H9 (cell line): ENCODE measurements at regions not wholly inside any gene's neighbourhood (a gene's known extent, or its start where the extent isn't known, plus 50 kb on each side); places are given as distances from the start of the nearest gene placed in this dataset.

ENCODE experiments used
- DNase-seq: peaks from one replicate; pipeline ENCODE4 v3.0.0-alpha.2; 2017
- H2AFZ ChIP-seq: one replicate; pipeline ENCODE4 v1.6.1; 2013; ENCODE audit warnings: mild to moderate bottlenecking, low read length, control low read depth, moderate library complexity
- H2AK5ac ChIP-seq: 2 replicates; pipeline ENCODE4 v1.6.1; 2013; ENCODE audit warnings: low read length, control low read depth, mixed read lengths; ENCODE audit not compliant: insufficient read length
- H2BK120ac ChIP-seq: one replicate; pipeline ENCODE4 v1.6.1; 2013; ENCODE audit warnings: low read depth, mild to moderate bottlenecking, low read length, control low read depth, inconsistent platforms; ENCODE audit not compliant: poor library complexity, severe bottlenecking
- H2BK12ac ChIP-seq: 2 replicates; pipeline ENCODE4 v1.6.1; 2013; ENCODE audit warnings: low read length, control low read depth, mixed read lengths, low read depth; ENCODE audit not compliant: insufficient read length
- H2BK15ac ChIP-seq: 2 replicates; pipeline ENCODE4 v1.6.1; 2013; ENCODE audit warnings: low read depth, low read length, control low read depth
- H2BK20ac ChIP-seq: one replicate; pipeline ENCODE4 v1.6.1; 2013; ENCODE audit warnings: low read depth, mild to moderate bottlenecking, low read length, control low read depth, inconsistent platforms; ENCODE audit not compliant: poor library complexity, severe bottlenecking
- H2BK5ac ChIP-seq: 2 replicates; pipeline ENCODE4 v1.6.1; 2013; ENCODE audit warnings: low read length, control low read depth, mixed read lengths; ENCODE audit not compliant: insufficient read length
- H3K14ac ChIP-seq: 2 replicates; pipeline ENCODE4 v1.6.1; 2013; ENCODE audit warnings: low read length, control low read depth; ENCODE audit not compliant: insufficient read depth
- H3K18ac ChIP-seq: 2 replicates; pipeline ENCODE4 v1.6.1; 2013; ENCODE audit warnings: low read depth, mild to moderate bottlenecking, mixed read lengths, low read length, control low read depth; ENCODE audit not compliant: insufficient read length
- H3K23ac ChIP-seq: 2 replicates; pipeline ENCODE4 v1.6.1; 2013; ENCODE audit warnings: low read length, control low read depth, mixed read lengths, low read depth; ENCODE audit not compliant: insufficient read length
- H3K23me2 ChIP-seq: 2 replicates; pipeline ENCODE4 v1.6.1; 2013; ENCODE audit warnings: low read depth, mild to moderate bottlenecking, mixed read lengths, low read length, control low read depth; ENCODE audit not compliant: insufficient read length, poor library complexity, severe bottlenecking
- H3K27ac ChIP-seq: 2 replicates; pipeline ENCODE4 v1.5.1; 2013; ENCODE audit warnings: low read length, control low read depth, mixed read lengths, low read depth; ENCODE audit not compliant: insufficient read length
- H3K27me3 ChIP-seq: 2 replicates; pipeline ENCODE4 v1.6.1; 2013; ENCODE audit warnings: low read length, control low read depth, inconsistent platforms; ENCODE audit not compliant: insufficient read depth
- H3K4ac ChIP-seq: 2 replicates; pipeline ENCODE4 v1.6.1; 2013; ENCODE audit warnings: low read depth, mild to moderate bottlenecking, control low read depth, inconsistent platforms, low read length, moderate library complexity
- H3K4me1 ChIP-seq: 2 replicates; pipeline ENCODE4 v1.6.1; 2013; ENCODE audit warnings: low read length, control low read depth, inconsistent platforms; ENCODE audit not compliant: insufficient read depth
- H3K4me2 ChIP-seq: 2 replicates; pipeline ENCODE4 v1.6.1; 2013; ENCODE audit warnings: low read length, control low read depth, mixed read lengths; ENCODE audit not compliant: insufficient read length, insufficient read depth
- H3K56ac ChIP-seq: 2 replicates; pipeline ENCODE4 v1.6.1; 2013; ENCODE audit warnings: low read depth, mild to moderate bottlenecking, mixed read lengths, low read length, control low read depth; ENCODE audit not compliant: insufficient read length
- H3K79me1 ChIP-seq: 2 replicates; pipeline ENCODE4 v1.6.1; 2013; ENCODE audit warnings: low read depth, mild to moderate bottlenecking, moderate library complexity, low read length, control low read depth, inconsistent platforms; ENCODE audit not compliant: insufficient read depth, poor library complexity, severe bottlenecking
- H3K79me2 ChIP-seq: 2 replicates; pipeline ENCODE4 v1.6.1; 2013; ENCODE audit warnings: low read length, control low read depth, inconsistent platforms; ENCODE audit not compliant: insufficient read depth
- H3K9ac ChIP-seq: 2 replicates; pipeline ENCODE4 v1.6.1; 2013; ENCODE audit warnings: low read length, control low read depth, mixed read lengths; ENCODE audit not compliant: insufficient read length; ENCODE audit errors: extremely low read depth
- H3K9me3 ChIP-seq: one replicate; pipeline ENCODE4 v1.6.1; 2013; ENCODE audit warnings: low read depth, low read length, inconsistent platforms; ENCODE audit not compliant: control insufficient read depth
- H3T11ph ChIP-seq: one replicate; pipeline ENCODE4 v1.6.1; 2013; ENCODE audit warnings: mild to moderate bottlenecking, low read length, control low read depth, inconsistent platforms
- H4K20me1 ChIP-seq: one replicate; pipeline ENCODE4 v1.6.1; 2013; ENCODE audit not compliant: control insufficient read depth, insufficient read length, insufficient read depth
- H4K5ac ChIP-seq: 2 replicates; pipeline ENCODE4 v1.6.1; 2013; ENCODE audit warnings: low read depth, mild to moderate bottlenecking, mixed read lengths, low read length, control low read depth; ENCODE audit not compliant: insufficient read length
- H4K8ac ChIP-seq: replicated peaks from 2 replicates; pipeline ENCODE4 v1.6.1; 2013; ENCODE audit warnings: low read length, control low read depth, mixed read lengths, low read depth; ENCODE audit not compliant: insufficient read length
- H4K91ac ChIP-seq: 2 replicates; pipeline ENCODE4 v1.6.1; 2013; ENCODE audit warnings: low read depth, mild to moderate bottlenecking, moderate library complexity, mixed read lengths, low read length, control low read depth; ENCODE audit not compliant: insufficient read length
- H3K27ac Mint-ChIP-seq, 3 experiments: 2 replicates in 2 of 3; 3 replicates in 1 of 3; pipeline ENCODE4 v1.8.0; 2020 to 2021; ENCODE audit warnings: mixed read lengths in 3 of 3, mild to moderate bottlenecking in 1 of 3, moderate library complexity in 1 of 3
- H3K27me3 Mint-ChIP-seq: 2 replicates; pipeline ENCODE4 v1.8.0; 2021; ENCODE audit warnings: low read depth, mild to moderate bottlenecking, moderate library complexity, mixed read lengths
- H3K36me3 Mint-ChIP-seq, 3 experiments: 2 replicates in 2 of 3; 3 replicates in 1 of 3; pipeline ENCODE4 v1.8.0; 2020 to 2021; ENCODE audit warnings: low read depth in 3 of 3, mixed read lengths in 3 of 3; ENCODE audit not compliant: insufficient read depth in 1 of 3
- H3K4me1 Mint-ChIP-seq, 2 experiments: 2 replicates each; pipeline ENCODE4 v1.8.0; 2020; ENCODE audit warnings: mixed read lengths in 2 of 2
- H3K4me3 Mint-ChIP-seq, 2 experiments: 2 replicates in 1 of 2; 3 replicates in 1 of 2; pipeline ENCODE4 v1.8.0; 2020 to 2021; ENCODE audit warnings: mild to moderate bottlenecking in 2 of 2, mixed read lengths in 2 of 2, moderate library complexity in 1 of 2
- H3K9me3 Mint-ChIP-seq, 2 experiments: 2 replicates in 1 of 2; 3 replicates in 1 of 2; pipeline ENCODE4 v1.8.0; 2020; ENCODE audit warnings: mild to moderate bottlenecking in 2 of 2, mixed read lengths in 2 of 2, moderate library complexity in 1 of 2
- CTCF ChIP-seq: fragments of 200-600 bp; sonication (generic); conservative IDR thresholded peaks from 3 replicates; pipeline ENCODE4 v1.8.0; 2021; ENCODE audit warnings: antibody characterized with exemption, mild to moderate bottlenecking
- WGBS: extraction: QIAGEN DNeasy Blood & Tissue Kit; methylation state at CpG from one replicate; pipeline ENCODE4 v1.1.7; 2013; ENCODE audit warnings: missing lambda C conversion rate, low lambda C conversion rate, mixed read lengths; ENCODE audit not compliant: insufficient read length; ENCODE audit errors: extremely low coverage; 5-methylcytosine and 5-hydroxymethylcytosine counted together

- H3K9ac ChIP-seq = no peak overlapping the region
- no peak overlapping the region for H2AFZ ChIP-seq
- no peak for TF ChIP-seq CTCF
- H3K4me1 Mint-ChIP-seq = peaks cover 16 to 17% of the 10 kb centered on the region in 2 experiments
- no peaks in the 10 kb centered on the region for H4K20me1 ChIP-seq
- H3K23me2 ChIP-seq = no peaks in the 10 kb centered on the region
- no peak overlapping the region for H2BK12ac ChIP-seq
- H2BK120ac ChIP-seq = no peak overlapping the region
- H4K5ac ChIP-seq = no peak overlapping the region
- no CpG with 5 or more reads among the region's 1 CpG for WGBS
- H2BK15ac ChIP-seq = no peak overlapping the region
- no peaks in the 10 kb centered on the region for H3K79me1 ChIP-seq
- no peaks in the 10 kb centered on the region for H3K4me1 ChIP-seq
- no peaks in the 10 kb centered on the region for H3K27me3 ChIP-seq
- no peak overlapping the region for H3K4me2 ChIP-seq
- H4K8ac ChIP-seq = no peak overlapping the region
- no peak overlapping the region for H3K4me3 Mint-ChIP-seq
- no peak overlapping the region for H3K4ac ChIP-seq
- no peak overlapping the region for H3K27ac Mint-ChIP-seq
- no peaks in the 10 kb centered on the region for H3K9me3 Mint-ChIP-seq
- peaks cover 22% of the 10 kb centered on the region for H3K27me3 Mint-ChIP-seq
- no peaks in the 10 kb centered on the region for H3K36me3 Mint-ChIP-seq
- H3T11ph ChIP-seq = no peak overlapping the region
- no peaks in the 10 kb centered on the region for H3K9me3 ChIP-seq
- H3K79me2 ChIP-seq = no peaks in the 10 kb centered on the region
- H2AK5ac ChIP-seq = no peak overlapping the region
- no peak overlapping the region for H3K56ac ChIP-seq
- H3K23ac ChIP-seq = no peak overlapping the region
- no peak overlapping the region for H4K91ac ChIP-seq
- no peak overlapping the region for H2BK5ac ChIP-seq
- no peak overlapping the region for H2BK20ac ChIP-seq
- H3K14ac ChIP-seq = no peak overlapping the region
- no peak for DNase-seq
- H3K18ac ChIP-seq = no peak overlapping the region
- H3K27ac ChIP-seq = no peak overlapping the region
Measured at GRCh38 chr2:217028128-217028527, 168.3 kb upstream of the TNP1 start.
